ENCODE measurements at regions not wholly inside any gene's neighbourhood (a gene's known extent, or its start where the extent isn't known, plus 50 kb on each side); places are given as distances from the start of the nearest gene placed in this dataset.

DNA sequence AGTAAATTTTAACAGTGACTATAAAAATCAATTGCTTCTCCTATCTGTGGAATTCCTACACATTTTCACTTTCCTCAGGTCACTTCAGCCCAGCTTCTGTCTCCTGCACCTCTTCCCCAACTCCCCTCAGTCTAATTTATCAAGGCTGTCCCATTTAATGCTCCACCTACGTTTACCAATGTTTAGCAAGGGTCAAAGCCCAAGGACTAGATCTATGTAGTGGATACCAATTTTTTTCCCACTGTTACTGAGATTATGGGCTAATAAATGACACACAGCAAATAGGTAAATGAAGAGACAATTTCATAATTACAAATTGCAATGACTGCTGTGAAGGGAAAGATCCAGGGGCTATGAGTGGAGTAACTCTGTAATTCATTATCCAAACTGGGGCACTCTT, 211.5 kb upstream of the RPS23 start:
- intact Hi-C loops (cut with micrococcal nuclease), result no loop called here
- no peak overlapping the region for H2AFZ ChIP-seq (ENCODE audit: low read depth, low read length, poor library complexity, severe bottlenecking)
- no TSS peak for BruUV-seq (replicated peaks)
- no peaks in the 10 kb centered on the region for H3K36me3 ChIP-seq (ENCODE audit: control insufficient read depth in 1 of 2, insufficient read depth in 2 of 2, low read length in 2 of 2)
- no peak for ATAC-seq
- H3K27ac ChIP-seq (ENCODE audit: low read depth, low read length), result no peak overlapping the region
- RAD21 ChIA-PET (ENCODE audit: low non-redundant PET in 1 of 2, low total read pairs in 2 of 2, uncharacterized antibody in 2 of 2, unreplicated experiment in 2 of 2), result no interaction called here
- H3K4me1 ChIP-seq (ENCODE audit: control insufficient read depth in 1 of 2, insufficient read depth in 2 of 2, low read length in 2 of 2), result no peaks in the 10 kb centered on the region
- H3K9ac ChIP-seq (ENCODE audit: low read length), result no peak overlapping the region
- no peaks in the 10 kb centered on the region for H3K79me2 ChIP-seq (ENCODE audit: insufficient read depth, low read length)
- CTCF ChIA-PET, result no interaction called here
- no peaks in the 10 kb centered on the region for H3K27me3 ChIP-seq (ENCODE audit: insufficient read depth, low read length)
- POLR2A ChIA-PET, result no interaction called here
- no peaks in the 10 kb centered on the region for H4K20me1 ChIP-seq (ENCODE audit: insufficient read depth)
- no peak for TF ChIP-seq SRF (IDR thresholded peaks at IDR 0.05; ENCODE audit: low read depth)
- H3K4me2 ChIP-seq (ENCODE audit: low read length), result no peak overlapping the region
- no peaks in the 10 kb centered on the region for H3K9me3 ChIP-seq (ENCODE audit: control insufficient read depth in 1 of 2, insufficient read depth in 1 of 2, low read depth in 1 of 2, low read length in 2 of 2)
- no peaks in the 10 kb centered on the region for H3K9me2 ChIP-seq (ENCODE audit: insufficient read depth)
- no peak overlapping the region for H3K4me3 ChIP-seq (replicated peaks in 1 of 2; ENCODE audit: low read depth in 1 of 2, low read length in 2 of 2)
- no peak for DNase-seq (ENCODE audit: low read depth, low spot score)

DNA sequence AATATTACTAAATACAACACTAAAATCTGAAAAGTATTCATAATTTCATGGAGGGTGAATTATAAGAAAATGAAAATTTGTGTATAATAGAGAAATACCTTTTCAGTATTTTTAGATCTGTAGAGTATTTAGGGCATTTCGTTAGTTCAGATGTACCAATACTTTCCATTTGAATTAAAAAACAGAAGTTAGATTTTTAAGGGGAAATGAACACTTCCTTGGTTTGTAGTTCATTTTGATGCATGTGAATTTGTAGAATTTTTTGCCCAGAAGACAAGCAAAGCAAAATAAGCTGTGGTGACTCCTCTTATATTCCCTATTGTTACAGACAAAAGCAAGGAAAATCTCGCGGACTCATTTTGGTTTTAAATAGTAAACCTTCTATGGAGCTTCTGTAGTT, 209.0 kb upstream of the RPS23 start:
- DNase-seq (ENCODE audit: low read depth, low spot score) (no peak), ATAC-seq (no peak)
- H3K4me1 ChIP-seq (ENCODE audit: control insufficient read depth in 1 of 2, insufficient read depth in 2 of 2, low read length in 2 of 2), result no peaks in the 10 kb centered on the region
- no peaks in the 10 kb centered on the region for H3K9me2 ChIP-seq (ENCODE audit: insufficient read depth)
- H3K9me3 ChIP-seq (ENCODE audit: control insufficient read depth in 1 of 2, insufficient read depth in 1 of 2, low read depth in 1 of 2, low read length in 2 of 2), result no peaks in the 10 kb centered on the region
- H3K27me3 ChIP-seq (ENCODE audit: insufficient read depth, low read length), result no peaks in the 10 kb centered on the region
- no TSS peak for BruUV-seq (replicated peaks)
- TF ChIP-seq SIN3A (IDR thresholded peaks at IDR 0.05; ENCODE audit: low read depth) (no peak), SRF (IDR thresholded peaks at IDR 0.05; ENCODE audit: low read depth) (no peak), FOSL1 (IDR thresholded peaks at IDR 0.05; ENCODE audit: low read depth) (no peak), MAX (IDR thresholded peaks at IDR 0.05) (no peak), ELF1 (IDR thresholded peaks at IDR 0.05; ENCODE audit: borderline replicate concordance, low read depth) (no peak), POLR2AphosphoS5 (IDR thresholded peaks at IDR 0.05; ENCODE audit: low read depth, low read length) (no peak), SP1 (IDR thresholded peaks at IDR 0.05; ENCODE audit: low read depth) (no peak), CBX3 (IDR thresholded peaks at IDR 0.05; ENCODE audit: low read depth) (no peak), YY1 (IDR thresholded peaks at IDR 0.05; ENCODE audit: extremely low read depth, insufficient replicate concordance, low read depth, low read length) (no peak)
- H3K4me2 ChIP-seq (ENCODE audit: low read length), result no peak overlapping the region
- no peak overlapping the region for H3K27ac ChIP-seq (ENCODE audit: low read depth, low read length)
- no peaks in the 10 kb centered on the region for H3K79me2 ChIP-seq (ENCODE audit: insufficient read depth, low read length)
- H3K4me3 ChIP-seq (replicated peaks in 1 of 2; ENCODE audit: low read depth in 1 of 2, low read length in 2 of 2), result no peak overlapping the region
- CTCF ChIA-PET, result no interaction called here
- RAD21 ChIA-PET (ENCODE audit: low non-redundant PET in 1 of 2, low total read pairs in 2 of 2, uncharacterized antibody in 2 of 2, unreplicated experiment in 2 of 2), result no interaction called here
- POLR2A ChIA-PET, result no interaction called here
- no peaks in the 10 kb centered on the region for H3K36me3 ChIP-seq (ENCODE audit: control insufficient read depth in 1 of 2, insufficient read depth in 2 of 2, low read length in 2 of 2)
- intact Hi-C loops (cut with micrococcal nuclease), result no loop called here
- no peaks in the 10 kb centered on the region for H4K20me1 ChIP-seq (ENCODE audit: insufficient read depth)
- no peak overlapping the region for H3K9ac ChIP-seq (ENCODE audit: low read length)
- no peak overlapping the region for H2AFZ ChIP-seq (ENCODE audit: low read depth, low read length, poor library complexity, severe bottlenecking)
